SK-N-SH treated with all-trans-retinoic acid at 6 μM for 48 hours (cell line): ENCODE measurements at regions not wholly inside any gene's neighbourhood (a gene's known extent, or its start where the extent isn't known, plus 50 kb on each side); places are given as distances from the start of the nearest gene placed in this dataset.

Experiments
- ATAC-seq: fragments of 200-7000 bp; cut with Tn5 transposase; 3 replicates; pipeline ENCODE4 v1.9.1; 2020; ENCODE audit warnings: mild to moderate bottlenecking, moderate library complexity
- ARNTL ChIP-seq: fragments of 450-650 bp; formaldehyde crosslinking; IDR thresholded peaks from 2 replicates; pipeline ENCODE4 v1.5.0; 2020; ENCODE audit warnings: low read depth, mild to moderate bottlenecking, moderate library complexity, borderline replicate concordance
- BACH2 ChIP-seq: fragments of 250-450 bp; sonication (Bioruptor Pico); IDR thresholded peaks from 2 replicates; pipeline ENCODE4 v1.9.0; 2021; ENCODE audit warnings: mild to moderate bottlenecking, borderline replicate concordance
- CSDC2 ChIP-seq: fragments of 250-450 bp; sonication (Bioruptor Pico); IDR thresholded peaks from 2 replicates; pipeline ENCODE4 v1.5.0; 2020; ENCODE audit warnings: mild to moderate bottlenecking, moderate library complexity
- ESRRG ChIP-seq: fragments of 250-450 bp; sonication (Bioruptor Pico); IDR thresholded peaks from 2 replicates; pipeline ENCODE4 v1.6.1; 2021; ENCODE audit warnings: mild to moderate bottlenecking
- GLIS3 ChIP-seq: fragments of 250-450 bp; sonication (Bioruptor Pico); IDR thresholded peaks from 2 replicates; pipeline ENCODE4 v1.5.0; 2020; ENCODE audit warnings: mild to moderate bottlenecking, moderate library complexity
- ISL1 ChIP-seq: fragments of 250-450 bp; sonication (Bioruptor Pico); IDR thresholded peaks from 2 replicates; pipeline ENCODE4 v2.1.2; 2022; ENCODE audit warnings: mild to moderate bottlenecking, moderate library complexity
- PATZ1 ChIP-seq: fragments of 250-450 bp; sonication (Bioruptor Pico); IDR thresholded peaks from 2 replicates; pipeline ENCODE4 v1.8.0; 2020; ENCODE audit warnings: mild to moderate bottlenecking, moderate library complexity, borderline replicate concordance
- RARB ChIP-seq: fragments of 250-450 bp; sonication (Bioruptor Pico); IDR thresholded peaks from 2 replicates; pipeline ENCODE4 v1.8.0; 2021; ENCODE audit warnings: mild to moderate bottlenecking, moderate library complexity
- ZC3H10 ChIP-seq: fragments of 250-450 bp; sonication (Bioruptor Pico); IDR thresholded peaks from 2 replicates; pipeline ENCODE4 v1.5.1; 2021; ENCODE audit warnings: mild to moderate bottlenecking, moderate library complexity
- ZFP3 ChIP-seq: fragments of 250-450 bp; sonication (Bioruptor Pico); IDR thresholded peaks from 2 replicates; pipeline ENCODE4 v1.5.0; 2020; ENCODE audit warnings: mild to moderate bottlenecking, moderate library complexity
- ZFP30 ChIP-seq: fragments of 450-650 bp; formaldehyde crosslinking; IDR thresholded peaks from 2 replicates; pipeline ENCODE4 v1.5.0; 2022; ENCODE audit warnings: mild to moderate bottlenecking, moderate library complexity
- ZNF565 ChIP-seq: fragments of 450-650 bp; formaldehyde crosslinking; conservative IDR thresholded peaks from 2 replicates; pipeline ENCODE4 v1.5.0; 2020; ENCODE audit warnings: low read depth, mild to moderate bottlenecking, moderate library complexity
- ZNF70 ChIP-seq: fragments of 450-650 bp; formaldehyde crosslinking; IDR thresholded peaks from 2 replicates; pipeline ENCODE4 v1.5.0; 2020; ENCODE audit warnings: mild to moderate bottlenecking, moderate library complexity
- TF ChIP-seq, protein P1 (sequence below): fragments of 250-450 bp; sonication (Bioruptor Pico); IDR thresholded peaks from 2 replicates; pipeline ENCODE4 v1.5.1; 2021; ENCODE audit warnings: mild to moderate bottlenecking, moderate library complexity
- TF ChIP-seq, protein P2 (sequence below): fragments of 250-450 bp; sonication (Bioruptor Pico); IDR thresholded peaks from 2 replicates; pipeline ENCODE4 v1.8.0; 2021; ENCODE audit warnings: low read depth, mild to moderate bottlenecking, moderate library complexity, borderline replicate concordance
- TF ChIP-seq, protein P3 (sequence below): fragments of 250-450 bp; sonication (Bioruptor Pico); IDR thresholded peaks from 2 replicates; pipeline ENCODE4 v1.5.1; 2020; ENCODE audit warnings: low read depth, mild to moderate bottlenecking, moderate library complexity
- TF ChIP-seq, protein P4 (sequence below): fragments of 250-450 bp; sonication (Bioruptor Pico); IDR thresholded peaks from 2 replicates; pipeline ENCODE4 v1.5.0; 2020; ENCODE audit warnings: mild to moderate bottlenecking, moderate library complexity

DNA sequence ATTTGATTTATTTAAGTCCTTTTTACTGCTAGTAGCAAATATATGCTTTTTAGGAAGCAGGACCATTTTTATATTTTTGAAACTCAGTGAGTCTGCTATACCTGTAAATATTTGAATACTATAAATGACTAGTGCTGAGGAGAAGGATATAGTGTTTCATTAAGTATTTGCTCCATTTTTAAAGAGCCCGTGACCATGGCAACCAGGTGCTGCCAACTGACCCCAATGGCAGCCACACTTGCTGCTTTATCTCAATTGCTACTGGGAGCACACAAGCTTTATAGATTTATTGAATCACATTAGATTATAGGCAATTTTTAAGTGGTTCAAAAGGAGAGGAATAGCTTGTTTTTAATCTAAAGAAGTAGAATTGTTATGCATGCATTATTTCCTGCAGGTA, 142.0 kb downstream of the SCG2 start:
- TF ChIP-seq ZFP3 (CRISPR knock-in tag) (no peak), PATZ1 (CRISPR knock-in tag) (no peak), BACH2 (CRISPR knock-in tag) (no peak), ZNF70 (no peak), RARB (CRISPR knock-in tag) (no peak), CSDC2 (no peak), ZFP30 (CRISPR knock-in tag) (no peak), ZNF565 (CRISPR knock-in tag) (no peak), ZC3H10 (CRISPR knock-in tag) (no peak), ESRRG (CRISPR knock-in tag) (no peak), ISL1 (no peak), GLIS3 (CRISPR knock-in tag) (no peak)
- TF ChIP-seq, protein P1, sequence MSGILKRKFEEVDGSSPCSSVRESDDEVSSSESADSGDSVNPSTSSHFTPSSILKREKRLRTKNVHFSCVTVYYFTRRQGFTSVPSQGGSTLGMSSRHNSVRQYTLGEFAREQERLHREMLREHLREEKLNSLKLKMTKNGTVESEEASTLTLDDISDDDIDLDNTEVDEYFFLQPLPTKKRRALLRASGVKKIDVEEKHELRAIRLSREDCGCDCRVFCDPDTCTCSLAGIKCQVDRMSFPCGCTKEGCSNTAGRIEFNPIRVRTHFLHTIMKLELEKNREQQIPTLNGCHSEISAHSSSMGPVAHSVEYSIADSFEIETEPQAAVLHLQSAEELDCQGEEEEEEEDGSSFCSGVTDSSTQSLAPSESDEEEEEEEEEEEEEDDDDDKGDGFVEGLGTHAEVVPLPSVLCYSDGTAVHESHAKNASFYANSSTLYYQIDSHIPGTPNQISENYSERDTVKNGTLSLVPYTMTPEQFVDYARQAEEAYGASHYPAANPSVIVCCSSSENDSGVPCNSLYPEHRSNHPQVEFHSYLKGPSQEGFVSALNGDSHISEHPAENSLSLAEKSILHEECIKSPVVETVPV, result no peak
- TF ChIP-seq, protein P2, sequence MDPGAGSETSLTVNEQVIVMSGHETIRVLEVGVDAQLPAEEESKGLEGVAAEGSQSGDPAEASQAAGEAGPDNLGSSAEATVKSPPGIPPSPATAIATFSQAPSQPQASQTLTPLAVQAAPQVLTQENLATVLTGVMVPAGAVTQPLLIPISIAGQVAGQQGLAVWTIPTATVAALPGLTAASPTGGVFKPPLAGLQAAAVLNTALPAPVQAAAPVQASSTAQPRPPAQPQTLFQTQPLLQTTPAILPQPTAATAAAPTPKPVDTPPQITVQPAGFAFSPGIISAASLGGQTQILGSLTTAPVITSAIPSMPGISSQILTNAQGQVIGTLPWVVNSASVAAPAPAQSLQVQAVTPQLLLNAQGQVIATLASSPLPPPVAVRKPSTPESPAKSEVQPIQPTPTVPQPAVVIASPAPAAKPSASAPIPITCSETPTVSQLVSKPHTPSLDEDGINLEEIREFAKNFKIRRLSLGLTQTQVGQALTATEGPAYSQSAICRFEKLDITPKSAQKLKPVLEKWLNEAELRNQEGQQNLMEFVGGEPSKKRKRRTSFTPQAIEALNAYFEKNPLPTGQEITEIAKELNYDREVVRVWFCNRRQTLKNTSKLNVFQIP, result no peak
- TF ChIP-seq, protein P3, sequence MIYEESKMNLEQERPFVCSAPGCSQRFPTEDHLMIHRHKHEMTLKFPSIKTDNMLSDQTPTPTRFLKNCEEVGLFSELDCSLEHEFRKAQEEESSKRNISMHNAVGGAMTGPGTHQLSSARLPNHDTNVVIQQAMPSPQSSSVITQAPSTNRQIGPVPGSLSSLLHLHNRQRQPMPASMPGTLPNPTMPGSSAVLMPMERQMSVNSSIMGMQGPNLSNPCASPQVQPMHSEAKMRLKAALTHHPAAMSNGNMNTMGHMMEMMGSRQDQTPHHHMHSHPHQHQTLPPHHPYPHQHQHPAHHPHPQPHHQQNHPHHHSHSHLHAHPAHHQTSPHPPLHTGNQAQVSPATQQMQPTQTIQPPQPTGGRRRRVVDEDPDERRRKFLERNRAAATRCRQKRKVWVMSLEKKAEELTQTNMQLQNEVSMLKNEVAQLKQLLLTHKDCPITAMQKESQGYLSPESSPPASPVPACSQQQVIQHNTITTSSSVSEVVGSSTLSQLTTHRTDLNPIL (CRISPR knock-in tag), result no peak
- TF ChIP-seq, protein P4, sequence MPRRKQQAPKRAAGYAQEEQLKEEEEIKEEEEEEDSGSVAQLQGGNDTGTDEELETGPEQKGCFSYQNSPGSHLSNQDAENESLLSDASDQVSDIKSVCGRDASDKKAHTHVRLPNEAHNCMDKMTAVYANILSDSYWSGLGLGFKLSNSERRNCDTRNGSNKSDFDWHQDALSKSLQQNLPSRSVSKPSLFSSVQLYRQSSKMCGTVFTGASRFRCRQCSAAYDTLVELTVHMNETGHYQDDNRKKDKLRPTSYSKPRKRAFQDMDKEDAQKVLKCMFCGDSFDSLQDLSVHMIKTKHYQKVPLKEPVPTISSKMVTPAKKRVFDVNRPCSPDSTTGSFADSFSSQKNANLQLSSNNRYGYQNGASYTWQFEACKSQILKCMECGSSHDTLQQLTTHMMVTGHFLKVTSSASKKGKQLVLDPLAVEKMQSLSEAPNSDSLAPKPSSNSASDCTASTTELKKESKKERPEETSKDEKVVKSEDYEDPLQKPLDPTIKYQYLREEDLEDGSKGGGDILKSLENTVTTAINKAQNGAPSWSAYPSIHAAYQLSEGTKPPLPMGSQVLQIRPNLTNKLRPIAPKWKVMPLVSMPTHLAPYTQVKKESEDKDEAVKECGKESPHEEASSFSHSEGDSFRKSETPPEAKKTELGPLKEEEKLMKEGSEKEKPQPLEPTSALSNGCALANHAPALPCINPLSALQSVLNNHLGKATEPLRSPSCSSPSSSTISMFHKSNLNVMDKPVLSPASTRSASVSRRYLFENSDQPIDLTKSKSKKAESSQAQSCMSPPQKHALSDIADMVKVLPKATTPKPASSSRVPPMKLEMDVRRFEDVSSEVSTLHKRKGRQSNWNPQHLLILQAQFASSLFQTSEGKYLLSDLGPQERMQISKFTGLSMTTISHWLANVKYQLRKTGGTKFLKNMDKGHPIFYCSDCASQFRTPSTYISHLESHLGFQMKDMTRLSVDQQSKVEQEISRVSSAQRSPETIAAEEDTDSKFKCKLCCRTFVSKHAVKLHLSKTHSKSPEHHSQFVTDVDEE (CRISPR knock-in tag), result no peak
- ATAC-seq, result peak; percentile 28

- peak; percentile 87 for ATAC-seq
- peak; percentile 48 for TF ChIP-seq ISL1
- TF ChIP-seq RARB (CRISPR knock-in tag), result no peak
These were observed 141.4 kb downstream of the SCG2 start for GRCh38 chr2:223460774-223461211.

DNA sequence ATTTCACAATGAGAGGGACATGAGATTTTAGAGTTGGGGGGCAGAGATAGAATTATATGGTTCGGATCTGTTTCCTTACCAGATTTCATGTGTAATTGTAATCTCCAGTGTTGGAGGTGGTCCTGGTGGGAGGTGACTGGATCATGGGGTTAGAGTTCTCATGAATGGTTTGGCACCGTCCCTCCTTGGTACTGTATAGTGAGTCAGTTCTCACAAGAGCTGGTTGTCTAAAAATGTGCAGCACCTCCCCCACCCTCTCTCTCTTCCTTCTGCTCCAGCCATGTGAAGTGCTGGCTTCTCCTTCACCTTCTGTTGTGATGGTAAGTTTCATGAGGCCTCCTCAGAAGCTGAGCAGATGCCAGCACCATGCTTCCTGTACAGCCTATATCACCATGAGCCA, 138.1 kb downstream of the SCG2 start:
- ATAC-seq, result no peak
- TF ChIP-seq, protein P3 (CRISPR knock-in tag), result no peak
- TF ChIP-seq ARNTL, result no peak
- TF ChIP-seq PATZ1 (CRISPR knock-in tag), result no peak
- no peak for TF ChIP-seq ZFP3 (CRISPR knock-in tag)
